COLO829 (cell line): ENCODE measurements at regions not wholly inside any gene's neighbourhood (a gene's known extent, or its start where the extent isn't known, plus 50 kb on each side); places are given as distances from the start of the nearest gene placed in this dataset.

Source experiments
- DNase-seq: peaks from one replicate; pipeline ENCODE4 v3.0.0; 2012; ENCODE audit warnings: low spot score

- no peak for DNase-seq
These were observed 161.5 kb upstream of the ISX start for GRCh38 chr22:34904486-34904885.

GRCh38 chr22:34913826-34914225 lies 152.1 kb upstream of the ISX start:
- DNase-seq, result no peak

GRCh38 chr22:34914846-34915245 lies 151.1 kb upstream of the ISX start:
- DNase-seq, result no peak

GRCh38 chr22:34917239-34917638 lies 148.7 kb upstream of the ISX start:
- DNase-seq, result no peak

- no peak for DNase-seq
These were observed 134.9 kb upstream of the ISX start for GRCh38 chr22:34931026-34931425.

GRCh38 chr22:34934261-34934660 lies 131.7 kb upstream of the ISX start:
- no peak for DNase-seq

- DNase-seq, result no peak
These were observed 122.1 kb upstream of the ISX start for GRCh38 chr22:34943830-34944229.

GRCh38 chr22:34946339-34946985 lies 119.5 kb upstream of the ISX start:
- DNase-seq, result no peak

- no peak for DNase-seq
These were observed 115.5 kb upstream of the ISX start for GRCh38 chr22:34950489-34950888.

GRCh38 chr22:34951212-34951611 lies 114.7 kb upstream of the ISX start:
- DNase-seq, result no peak

GRCh38 chr22:34960005-34960404 lies 106.0 kb upstream of the ISX start:
- DNase-seq, result no peak

GRCh38 chr22:34966980-34967565 lies 98.9 kb upstream of the ISX start:
- DNase-seq, result no peak

GRCh38 chr22:34969001-34969790 lies 96.8 kb upstream of the ISX start:
- no peak for DNase-seq

- DNase-seq, result no peak
These were observed 94.5 kb upstream of the ISX start for GRCh38 chr22:34971456-34971855.

GRCh38 chr22:34972191-34972897 lies 93.6 kb upstream of the ISX start:
- no peak for DNase-seq

- DNase-seq, result no peak
These were observed 92.9 kb upstream of the ISX start for GRCh38 chr22:34973016-34973415.

GRCh38 chr22:34973926-34974325 lies 92.0 kb upstream of the ISX start:
- DNase-seq, result no peak

GRCh38 chr22:34975721-34976120 lies 90.2 kb upstream of the ISX start:
- DNase-seq, result no peak

GRCh38 chr22:34976474-34976873 lies 89.5 kb upstream of the ISX start:
- DNase-seq, result no peak

- DNase-seq, result no peak
These were observed 89.1 kb upstream of the ISX start for GRCh38 chr22:34976886-34977285.

GRCh38 chr22:34986523-34986922 lies 79.4 kb upstream of the ISX start:
- DNase-seq, result no peak

GRCh38 chr22:34992672-34993071 lies 73.3 kb upstream of the ISX start:
- no peak for DNase-seq

- no peak for DNase-seq
These were observed 72.4 kb upstream of the ISX start for GRCh38 chr22:34993548-34993947.
